Lower leg skin (tissue), 4 donors: ENCODE measurements at regions not wholly inside any gene's neighbourhood (a gene's known extent, or its start where the extent isn't known, plus 50 kb on each side); places are given as distances from the start of the nearest gene placed in this dataset.

ENCODE experiments used
- DNase-seq, 2 donors: peaks; one replicate each; pipeline ENCODE4 v3.0.0-alpha.2; 2019; ENCODE audit warnings: low spot score in 2 of 2
- H3K4me3 ChIP-seq: fragments of 200-600 bp; sonication (generic); 2 replicates; pipeline ENCODE4 v1.5.1; 2017; ENCODE audit warnings: mild to moderate bottlenecking, low read depth; ENCODE audit not compliant: poor library complexity, severe bottlenecking
- CTCF ChIP-seq, 3 donors: fragments of 450-650 bp; IDR thresholded peaks; one replicate each; pipeline ENCODE4 v1.5.1; 2016; ENCODE audit warnings: antibody characterized with exemption in 3 of 3, mild to moderate bottlenecking in 3 of 3, moderate library complexity in 2 of 3
- POLR2A ChIP-seq, 2 donors: fragments of 450-650 bp; IDR thresholded peaks; one replicate each; pipeline ENCODE4 v1.6.1; 2016 to 2017; ENCODE audit warnings: antibody characterized with exemption in 2 of 2, mild to moderate bottlenecking in 1 of 2, moderate library complexity in 1 of 2
- WGBS, 2 donors: methylation state at CpG; one replicate each; pipeline ENCODE4 v1.1.5; 2018; 5-methylcytosine and 5-hydroxymethylcytosine counted together
- intact Hi-C: fragments of 100-400 bp; cut with DNase I; formaldehyde crosslinking; loops from one replicate; pipeline ENCODE4 v1.15.0; 2023; ENCODE audit warnings: low total_unique reads

- no peak for TF ChIP-seq POLR2A (IDR thresholded peaks at IDR 0.05)
- TF ChIP-seq CTCF (IDR thresholded peaks at IDR 0.05): no peak
- no peak for DNase-seq
- intact Hi-C loops: no loop called here
- WGBS, 2 donors: 29 to 44% methylated on average over 15 of the region's 15 CpGs
- no peak overlapping the region for H3K4me3 ChIP-seq
Observed at GRCh38 chr16:86881861-86882273, 303.5 kb downstream of the FOXL1 start.

- intact Hi-C loops: no loop called here
- no peak for TF ChIP-seq CTCF (IDR thresholded peaks at IDR 0.05)
- no peak for TF ChIP-seq POLR2A (IDR thresholded peaks at IDR 0.05)
- no peak for DNase-seq
- no peak overlapping the region for H3K4me3 ChIP-seq
- 34 to 39% methylated on average over 6 of the region's 6 CpGs for WGBS, 2 donors
Observed at GRCh38 chr16:86882586-86883280, 304.4 kb downstream of the FOXL1 start.

- intact Hi-C loops: no loop called here
- no peak for DNase-seq
- TF ChIP-seq CTCF (IDR thresholded peaks at IDR 0.05): no peak
- TF ChIP-seq POLR2A (IDR thresholded peaks at IDR 0.05): no peak
- 61 to 62% methylated on average over 9 to 11 of the region's 14 CpGs for WGBS, 2 donors
- no peak overlapping the region for H3K4me3 ChIP-seq
Observed at GRCh38 chr16:86883583-86884389, 305.4 kb downstream of the FOXL1 start.

GRCh38 chr16:86884390-86884650, 306.0 kb downstream of the FOXL1 start:
- no peak for DNase-seq
- no peak overlapping the region for H3K4me3 ChIP-seq
- TF ChIP-seq POLR2A (IDR thresholded peaks at IDR 0.05): no peak
- no peak for TF ChIP-seq CTCF (IDR thresholded peaks at IDR 0.05)
- intact Hi-C loops: no loop called here
- 41 to 45% methylated on average over 4 of the region's 4 CpGs for WGBS, 2 donors

GRCh38 chr16:86885139-86885538, 306.8 kb downstream of the FOXL1 start:
- DNase-seq: no peak
- intact Hi-C loops: no loop called here
- H3K4me3 ChIP-seq: no peak overlapping the region
- WGBS, 2 donors: 73 to 86% methylated on average over 6 of the region's 6 CpGs
- TF ChIP-seq CTCF (IDR thresholded peaks at IDR 0.05) (no peak), POLR2A (IDR thresholded peaks at IDR 0.05) (no peak)
